GM23338 (cell line): ENCODE measurements at regions not wholly inside any gene's neighbourhood (a gene's known extent, or its start where the extent isn't known, plus 50 kb on each side); places are given as distances from the start of the nearest gene placed in this dataset.

Experiments
- ATAC-seq: fragments of 200-7000 bp; cut with Tn5 transposase; 3 replicates; pipeline ENCODE4 v1.9.1; 2020
- DNase-seq: peaks from one replicate; pipeline ENCODE4 v3.0.0-alpha.2; 2015; ENCODE audit warnings: low spot score
- H2AFZ ChIP-seq: fragments of 200-600 bp; sonication (generic); 2 replicates; pipeline ENCODE4 v1.8.0; 2016; ENCODE audit warnings: antibody characterized with exemption, mild to moderate bottlenecking, moderate library complexity
- H3F3A ChIP-seq: fragments of 200-600 bp; sonication (generic); replicated peaks from 2 replicates; pipeline ENCODE4 v1.8.0; 2017; ENCODE audit warnings: antibody characterized with exemption, mixed run types, low read depth
- H3K27ac ChIP-seq: fragments of 200-600 bp; sonication (generic); 2 replicates; pipeline ENCODE4 v1.6.1; 2016; ENCODE audit warnings: low read depth
- H3K27me3 ChIP-seq: fragments of 200-600 bp; sonication (generic); 2 replicates; pipeline ENCODE4 v1.8.0; 2016; ENCODE audit warnings: mild to moderate bottlenecking, mixed run types, moderate library complexity; ENCODE audit not compliant: insufficient read depth
- H3K36me3 ChIP-seq: fragments of 200-600 bp; sonication (generic); 2 replicates; pipeline ENCODE4 v1.8.0; 2016; ENCODE audit warnings: mild to moderate bottlenecking; ENCODE audit not compliant: insufficient read depth
- H3K4me1 ChIP-seq: fragments of 200-600 bp; sonication (generic); 2 replicates; pipeline ENCODE4 v1.8.0; 2016; ENCODE audit warnings: mild to moderate bottlenecking, moderate library complexity; ENCODE audit not compliant: insufficient read depth
- H3K4me2 ChIP-seq: fragments of 200-600 bp; sonication (generic); 2 replicates; pipeline ENCODE4 v1.7.1; 2017; ENCODE audit warnings: mixed run types
- H3K4me3 ChIP-seq: fragments of 200-600 bp; sonication (generic); 2 replicates; pipeline ENCODE4 v1.6.1; 2016; ENCODE audit warnings: mixed run types
- H3K79me2 ChIP-seq: fragments of 200-600 bp; sonication (generic); replicated peaks from 2 replicates; pipeline ENCODE4 v1.8.0; 2017; ENCODE audit warnings: mild to moderate bottlenecking; ENCODE audit not compliant: insufficient read depth
- H3K9me2 ChIP-seq: fragments of 200-600 bp; sonication (generic); 2 replicates; pipeline ENCODE4 v1.8.0; 2017; ENCODE audit not compliant: insufficient read depth
- H4K20me1 ChIP-seq: fragments of 200-600 bp; sonication (generic); replicated peaks from 2 replicates; pipeline ENCODE4 v1.8.0; 2017; ENCODE audit warnings: mild to moderate bottlenecking; ENCODE audit not compliant: insufficient read depth
- H3K27ac Mint-ChIP-seq: 2 replicates; pipeline ENCODE4 v1.8.0; 2020; ENCODE audit warnings: inconsistent platforms, mild to moderate bottlenecking, moderate library complexity, mixed read lengths
- H3K27me3 Mint-ChIP-seq: 3 replicates; pipeline ENCODE4 v1.8.0; 2022; ENCODE audit warnings: low read depth, mild to moderate bottlenecking, moderate library complexity, mixed read lengths, inconsistent platforms; ENCODE audit not compliant: insufficient read depth, poor library complexity
- H3K36me3 Mint-ChIP-seq: 3 replicates; pipeline ENCODE4 v1.8.0; 2021; ENCODE audit warnings: low read depth, mild to moderate bottlenecking, inconsistent platforms, moderate library complexity, mixed read lengths
- H3K4me1 Mint-ChIP-seq: 3 replicates; pipeline ENCODE4 v1.8.0; 2020; ENCODE audit warnings: mild to moderate bottlenecking, inconsistent platforms, mixed read lengths
- H3K4me3 Mint-ChIP-seq: 3 replicates; pipeline ENCODE4 v1.8.0; 2021; ENCODE audit warnings: moderate library complexity, mild to moderate bottlenecking, inconsistent platforms, mixed read lengths
- H3K9me3 Mint-ChIP-seq: 3 replicates; pipeline ENCODE4 v1.8.0; 2020; ENCODE audit warnings: moderate library complexity, mild to moderate bottlenecking, inconsistent platforms, mixed read lengths
- CREB1 ChIP-seq: fragments of 250-450 bp; sonication (Bioruptor Pico); IDR thresholded peaks from 2 replicates; pipeline ENCODE4 v1.5.0; 2020; ENCODE audit warnings: low read depth, mild to moderate bottlenecking, moderate library complexity
- EZH2 ChIP-seq: fragments of 200-600 bp; sonication (generic); IDR thresholded peaks from one replicate; pipeline ENCODE4 v1.8.0; 2017; ENCODE audit warnings: antibody characterized with exemption, mild to moderate bottlenecking, low read depth; ENCODE audit not compliant: unreplicated experiment
- EZH2phosphoT487 ChIP-seq: fragments of 200-600 bp; sonication (generic); IDR thresholded peaks from one replicate; pipeline ENCODE4 v1.8.1; 2018; ENCODE audit warnings: antibody characterized with exemption; ENCODE audit not compliant: unreplicated experiment
- JUNB ChIP-seq: IDR thresholded peaks from one replicate; pipeline ENCODE4 v1.6.1; 2016; ENCODE audit warnings: antibody characterized with exemption; ENCODE audit not compliant: unreplicated experiment
- NANOG ChIP-seq: IDR thresholded peaks from 2 replicates; pipeline ENCODE4 v1.6.1; 2016; ENCODE audit warnings: antibody characterized with exemption, borderline replicate concordance
- POLR2AphosphoS5 ChIP-seq: IDR thresholded peaks from 2 replicates; pipeline ENCODE4 v1.6.1; 2016; ENCODE audit warnings: antibody characterized with exemption, low read depth
- STAT1 ChIP-seq: IDR thresholded peaks from one replicate; pipeline ENCODE4 v1.6.1; 2016; ENCODE audit warnings: antibody characterized with exemption; ENCODE audit not compliant: unreplicated experiment
- ZNF114 ChIP-seq: fragments of 250-450 bp; sonication (Bioruptor Pico); IDR thresholded peaks from 2 replicates; pipeline ENCODE4 v1.5.0; 2020; ENCODE audit warnings: mild to moderate bottlenecking, moderate library complexity
- ZNF331 ChIP-seq: fragments of 250-450 bp; sonication (Bioruptor Pico); IDR thresholded peaks from 2 replicates; pipeline ENCODE4 v1.5.0; 2020; ENCODE audit warnings: low read depth, mild to moderate bottlenecking, moderate library complexity
- TF ChIP-seq, protein P1 (sequence below): fragments of 250-450 bp; sonication (Bioruptor Pico); IDR thresholded peaks from 2 replicates; pipeline ENCODE4 v1.5.0; 2020; ENCODE audit warnings: mild to moderate bottlenecking, moderate library complexity
- TF ChIP-seq, protein P2 (sequence below): IDR thresholded peaks from 2 replicates; pipeline ENCODE4 v1.6.1; 2016; ENCODE audit warnings: antibody characterized with exemption

DNA sequence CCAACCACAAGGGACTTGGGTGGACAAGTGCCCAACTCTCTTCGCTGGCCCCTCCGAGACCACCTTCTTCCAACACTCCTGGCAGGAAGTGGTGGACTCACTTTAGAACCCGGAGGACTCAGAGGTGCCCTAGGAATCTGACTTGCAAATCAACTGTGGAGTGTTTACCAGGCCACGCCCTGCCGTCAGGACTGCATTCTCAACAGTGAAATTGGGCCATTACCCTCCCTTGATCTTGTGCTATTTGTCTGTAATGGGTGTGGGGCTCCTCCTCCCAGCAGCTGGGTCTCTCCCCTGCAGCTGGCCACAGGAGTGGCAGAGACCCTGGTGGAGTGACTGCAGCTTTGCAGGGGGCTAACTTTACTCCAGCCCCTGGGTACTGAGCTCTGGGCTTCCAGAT is 212.2 kb upstream of the RPL38 start:
- peak; percentile 30; the same call in 1 of the 3 replicates for ATAC-seq
- H3K4me1 ChIP-seq, result no peaks in the 10 kb centered on the region

DNA sequence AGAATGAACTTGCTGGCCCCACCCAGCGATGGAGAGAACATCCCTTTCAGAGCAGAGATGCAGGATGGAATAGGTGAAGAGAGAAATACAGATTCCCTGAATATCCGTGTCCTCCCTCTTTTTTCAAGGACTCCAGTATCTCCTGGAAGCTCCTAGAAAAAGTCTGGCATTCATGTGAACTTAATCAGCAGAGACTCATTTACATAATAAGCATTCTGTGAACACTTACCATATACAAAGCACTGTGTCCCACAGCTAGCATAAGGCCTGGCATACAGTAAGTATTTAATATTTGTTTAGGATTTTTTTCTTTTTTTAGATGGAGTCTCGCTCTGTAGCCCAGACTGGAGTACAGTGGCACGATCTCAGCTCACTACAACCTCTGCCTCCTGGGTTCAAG is 208.5 kb upstream of the RPL38 start:
- no peak for ATAC-seq
- no peak for TF ChIP-seq CREB1 (CRISPR knock-in tag)
- no peak for TF ChIP-seq ZNF114 (CRISPR knock-in tag)
- TF ChIP-seq ZNF331 (CRISPR knock-in tag), result no peak
- no peak for TF ChIP-seq STAT1
- TF ChIP-seq, protein P1, sequence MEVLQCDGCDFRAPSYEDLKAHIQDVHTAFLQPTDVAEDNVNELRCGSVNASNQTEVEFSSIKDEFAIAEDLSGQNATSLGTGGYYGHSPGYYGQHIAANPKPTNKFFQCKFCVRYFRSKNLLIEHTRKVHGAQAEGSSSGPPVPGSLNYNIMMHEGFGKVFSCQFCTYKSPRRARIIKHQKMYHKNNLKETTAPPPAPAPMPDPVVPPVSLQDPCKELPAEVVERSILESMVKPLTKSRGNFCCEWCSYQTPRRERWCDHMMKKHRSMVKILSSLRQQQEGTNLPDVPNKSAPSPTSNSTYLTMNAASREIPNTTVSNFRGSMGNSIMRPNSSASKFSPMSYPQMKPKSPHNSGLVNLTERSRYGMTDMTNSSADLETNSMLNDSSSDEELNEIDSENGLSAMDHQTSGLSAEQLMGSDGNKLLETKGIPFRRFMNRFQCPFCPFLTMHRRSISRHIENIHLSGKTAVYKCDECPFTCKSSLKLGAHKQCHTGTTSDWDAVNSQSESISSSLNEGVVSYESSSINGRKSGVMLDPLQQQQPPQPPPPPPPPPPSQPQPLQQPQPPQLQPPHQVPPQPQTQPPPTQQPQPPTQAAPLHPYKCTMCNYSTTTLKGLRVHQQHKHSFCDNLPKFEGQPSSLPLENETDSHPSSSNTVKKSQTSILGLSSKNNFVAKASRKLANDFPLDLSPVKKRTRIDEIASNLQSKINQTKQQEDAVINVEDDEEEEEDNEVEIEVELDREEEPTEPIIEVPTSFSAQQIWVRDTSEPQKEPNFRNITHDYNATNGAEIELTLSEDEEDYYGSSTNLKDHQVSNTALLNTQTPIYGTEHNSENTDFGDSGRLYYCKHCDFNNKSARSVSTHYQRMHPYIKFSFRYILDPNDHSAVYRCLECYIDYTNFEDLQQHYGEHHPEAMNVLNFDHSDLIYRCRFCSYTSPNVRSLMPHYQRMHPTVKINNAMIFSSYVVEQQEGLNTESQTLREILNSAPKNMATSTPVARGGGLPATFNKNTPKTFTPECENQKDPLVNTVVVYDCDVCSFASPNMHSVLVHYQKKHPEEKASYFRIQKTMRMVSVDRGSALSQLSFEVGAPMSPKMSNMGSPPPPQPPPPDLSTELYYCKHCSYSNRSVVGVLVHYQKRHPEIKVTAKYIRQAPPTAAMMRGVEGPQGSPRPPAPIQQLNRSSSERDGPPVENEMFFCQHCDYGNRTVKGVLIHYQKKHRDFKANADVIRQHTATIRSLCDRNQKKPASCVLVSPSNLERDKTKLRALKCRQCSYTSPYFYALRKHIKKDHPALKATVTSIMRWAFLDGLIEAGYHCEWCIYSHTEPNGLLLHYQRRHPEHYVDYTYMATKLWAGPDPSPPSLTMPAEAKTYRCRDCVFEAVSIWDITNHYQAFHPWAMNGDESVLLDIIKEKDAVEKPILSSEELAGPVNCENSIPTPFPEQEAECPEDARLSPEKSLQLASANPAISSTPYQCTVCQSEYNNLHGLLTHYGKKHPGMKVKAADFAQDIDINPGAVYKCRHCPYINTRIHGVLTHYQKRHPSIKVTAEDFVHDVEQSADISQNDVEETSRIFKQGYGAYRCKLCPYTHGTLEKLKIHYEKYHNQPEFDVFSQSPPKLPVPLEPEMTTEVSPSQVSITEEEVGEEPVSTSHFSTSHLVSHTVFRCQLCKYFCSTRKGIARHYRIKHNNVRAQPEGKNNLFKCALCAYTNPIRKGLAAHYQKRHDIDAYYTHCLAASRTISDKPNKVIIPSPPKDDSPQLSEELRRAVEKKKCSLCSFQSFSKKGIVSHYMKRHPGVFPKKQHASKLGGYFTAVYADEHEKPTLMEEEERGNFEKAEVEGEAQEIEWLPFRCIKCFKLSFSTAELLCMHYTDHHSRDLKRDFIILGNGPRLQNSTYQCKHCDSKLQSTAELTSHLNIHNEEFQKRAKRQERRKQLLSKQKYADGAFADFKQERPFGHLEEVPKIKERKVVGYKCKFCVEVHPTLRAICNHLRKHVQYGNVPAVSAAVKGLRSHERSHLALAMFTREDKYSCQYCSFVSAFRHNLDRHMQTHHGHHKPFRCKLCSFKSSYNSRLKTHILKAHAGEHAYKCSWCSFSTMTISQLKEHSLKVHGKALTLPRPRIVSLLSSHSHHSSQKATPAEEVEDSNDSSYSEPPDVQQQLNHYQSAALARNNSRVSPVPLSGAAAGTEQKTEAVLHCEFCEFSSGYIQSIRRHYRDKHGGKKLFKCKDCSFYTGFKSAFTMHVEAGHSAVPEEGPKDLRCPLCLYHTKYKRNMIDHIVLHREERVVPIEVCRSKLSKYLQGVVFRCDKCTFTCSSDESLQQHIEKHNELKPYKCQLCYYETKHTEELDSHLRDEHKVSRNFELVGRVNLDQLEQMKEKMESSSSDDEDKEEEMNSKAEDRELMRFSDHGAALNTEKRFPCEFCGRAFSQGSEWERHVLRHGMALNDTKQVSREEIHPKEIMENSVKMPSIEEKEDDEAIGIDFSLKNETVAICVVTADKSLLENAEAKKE (CRISPR knock-in tag), result no peak
- no peak for TF ChIP-seq NANOG
- TF ChIP-seq EZH2, result no peak
- TF ChIP-seq EZH2phosphoT487, result no peak
- no peak for TF ChIP-seq JUNB
- TF ChIP-seq, protein P2, sequence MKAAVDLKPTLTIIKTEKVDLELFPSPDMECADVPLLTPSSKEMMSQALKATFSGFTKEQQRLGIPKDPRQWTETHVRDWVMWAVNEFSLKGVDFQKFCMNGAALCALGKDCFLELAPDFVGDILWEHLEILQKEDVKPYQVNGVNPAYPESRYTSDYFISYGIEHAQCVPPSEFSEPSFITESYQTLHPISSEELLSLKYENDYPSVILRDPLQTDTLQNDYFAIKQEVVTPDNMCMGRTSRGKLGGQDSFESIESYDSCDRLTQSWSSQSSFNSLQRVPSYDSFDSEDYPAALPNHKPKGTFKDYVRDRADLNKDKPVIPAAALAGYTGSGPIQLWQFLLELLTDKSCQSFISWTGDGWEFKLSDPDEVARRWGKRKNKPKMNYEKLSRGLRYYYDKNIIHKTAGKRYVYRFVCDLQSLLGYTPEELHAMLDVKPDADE, result no peak
- TF ChIP-seq POLR2AphosphoS5, result no peak

More for the DNA sequence above, 212.2 kb upstream of the RPL38 start:
- peaks cover 1% of the 10 kb centered on the region for H3K27me3 Mint-ChIP-seq
- no peaks in the 10 kb centered on the region for H3K9me3 Mint-ChIP-seq
- TF ChIP-seq, protein P2, result no peak
- no peak for TF ChIP-seq ZNF331 (CRISPR knock-in tag)
- no peak for DNase-seq
- no peak overlapping the region for H3K27ac ChIP-seq
- no peaks in the 10 kb centered on the region for H3F3A ChIP-seq
- no peaks in the 10 kb centered on the region for H3K36me3 ChIP-seq
- H3K27me3 ChIP-seq, result no peaks in the 10 kb centered on the region
- H3K9me2 ChIP-seq, result 0 out of 2 replicates have a peak, but pooled peaks cover 3% of the 10 kb centered on the region
- H3K4me3 ChIP-seq, result no peak overlapping the region
- no peak overlapping the region for H3K4me2 ChIP-seq
- no peak overlapping the region for H3K4me3 Mint-ChIP-seq
- no peaks in the 10 kb centered on the region for H3K79me2 ChIP-seq
- H3K4me1 Mint-ChIP-seq, result peaks cover 5% of the 10 kb centered on the region; the same call in 1 of the 3 replicates
- H3K27ac Mint-ChIP-seq, result no peak overlapping the region
- no peaks in the 10 kb centered on the region for H3K36me3 Mint-ChIP-seq
- H4K20me1 ChIP-seq, result no peaks in the 10 kb centered on the region
- H2AFZ ChIP-seq, result no peak overlapping the region

More for the DNA sequence above, 208.5 kb upstream of the RPL38 start:
- H3K27me3 Mint-ChIP-seq, result peaks cover 8% of the 10 kb centered on the region
- no peak for DNase-seq
- H3K4me3 ChIP-seq, result no peak overlapping the region
- no peaks in the 10 kb centered on the region for H3K27me3 ChIP-seq
- H3K4me3 Mint-ChIP-seq, result no peak overlapping the region
- no peak overlapping the region for H3K27ac ChIP-seq
- H3K9me3 Mint-ChIP-seq, result no peaks in the 10 kb centered on the region
- H3K27ac Mint-ChIP-seq, result no peak overlapping the region
- no peaks in the 10 kb centered on the region for H3K36me3 Mint-ChIP-seq
- H2AFZ ChIP-seq, result no peak overlapping the region
- peaks cover 6% of the 10 kb centered on the region; the same call in 1 of the 2 replicates for H3K4me1 ChIP-seq
- H3K4me2 ChIP-seq, result no peak overlapping the region
- H3K79me2 ChIP-seq, result no peaks in the 10 kb centered on the region
- 0 out of 2 replicates have a peak, but pooled peaks cover 3% of the 10 kb centered on the region for H3K9me2 ChIP-seq
- H4K20me1 ChIP-seq, result no peaks in the 10 kb centered on the region
- no peaks in the 10 kb centered on the region for H3F3A ChIP-seq
- H3K4me1 Mint-ChIP-seq, result peaks cover 14% of the 10 kb centered on the region; the same call in 2 of the 3 replicates
- H3K36me3 ChIP-seq, result no peaks in the 10 kb centered on the region
